Kidney epithelial cell (primary cell): ENCODE measurements at regions not wholly inside any gene's neighbourhood (a gene's known extent, or its start where the extent isn't known, plus 50 kb on each side); places are given as distances from the start of the nearest gene placed in this dataset.

ENCODE experiments used
- DNase-seq: peaks from one replicate; pipeline ENCODE4 v3.0.0-alpha.2; 2010; ENCODE audit warnings: low read depth
- H3K27me3 ChIP-seq: 2 replicates; pipeline ENCODE4 v1.6.0; 2011; ENCODE audit warnings: low read length; ENCODE audit not compliant: control insufficient read depth, insufficient read depth
- H3K36me3 ChIP-seq: 2 replicates; pipeline ENCODE4 v1.5.1; 2011; ENCODE audit warnings: low read length; ENCODE audit not compliant: control insufficient read depth, insufficient read depth
- H3K4me3 ChIP-seq: 2 replicates; pipeline ENCODE4 v1.5.1; 2011; ENCODE audit warnings: low read depth, mild to moderate bottlenecking, control low read depth, low read length
- CTCF ChIP-seq: IDR thresholded peaks from 2 replicates; pipeline ENCODE4 v1.5.1; 2011; ENCODE audit warnings: mild to moderate bottlenecking, moderate library complexity, low read length, control low read depth, inconsistent platforms; ENCODE audit not compliant: insufficient read depth, poor library complexity, severe bottlenecking

DNA sequence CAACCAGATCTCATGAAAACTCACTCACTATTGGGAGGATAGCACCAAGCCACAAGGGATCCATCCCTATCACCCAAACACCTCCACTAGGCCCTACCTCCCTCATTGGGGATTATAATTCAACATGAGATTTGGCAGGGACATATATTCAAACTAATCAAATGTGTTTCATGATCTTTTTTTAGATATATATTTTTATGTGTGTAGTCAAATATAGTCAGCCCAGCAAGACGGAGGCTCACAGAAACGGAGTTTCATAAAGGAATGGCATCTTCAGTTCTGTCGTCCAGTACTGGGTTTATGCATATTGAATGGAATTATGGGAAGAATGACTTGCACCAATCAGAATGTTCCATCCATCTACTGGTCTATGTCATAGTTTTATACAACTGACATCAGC is 343.3 kb upstream of the KAZN start:
- DNase-seq: no peak
- H3K27me3 ChIP-seq: no peaks in the 10 kb centered on the region
- H3K36me3 ChIP-seq: no peaks in the 10 kb centered on the region
- no peak overlapping the region for H3K4me3 ChIP-seq
- TF ChIP-seq CTCF: no peak

GRCh38 chr1:14255711-14256110 is 342.8 kb upstream of the KAZN start:
- Histone ChIP-seq H3K27me3 (no peaks in the 10 kb centered on the region), H3K36me3 (no peaks in the 10 kb centered on the region), H3K4me3 (no peak overlapping the region)
- DNase-seq: no peak
- no peak for TF ChIP-seq CTCF

DNA sequence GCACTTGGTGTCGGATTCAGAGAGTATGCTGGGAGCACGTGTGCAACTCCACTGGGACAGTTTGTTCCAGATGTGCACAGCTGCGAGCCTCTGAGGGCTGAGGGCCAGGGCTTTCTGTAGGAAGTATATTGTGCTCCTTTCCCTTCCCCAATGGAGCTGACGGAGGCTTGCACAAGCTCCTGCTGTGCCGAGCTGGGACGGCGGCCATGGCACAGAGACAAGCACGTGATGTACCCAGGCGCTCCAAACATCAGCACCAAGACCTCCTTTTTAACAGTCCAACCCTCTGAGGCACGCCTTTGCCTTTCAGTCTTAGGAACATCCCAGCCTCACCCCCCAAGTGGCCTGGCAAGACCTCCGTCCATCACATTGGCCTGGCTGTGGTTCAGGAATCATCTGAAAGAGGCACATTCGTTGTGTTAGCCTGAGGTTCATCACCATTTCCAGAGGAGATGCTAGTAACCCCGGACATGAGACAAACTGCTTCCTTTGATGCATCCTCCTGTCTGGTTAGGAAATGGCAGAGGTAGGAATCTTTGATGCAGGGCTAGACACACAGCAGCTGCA is 339.2 kb upstream of the KAZN start:
- DNase-seq: no peak
- H3K27me3 ChIP-seq: no peaks in the 10 kb centered on the region
- TF ChIP-seq CTCF: no peak
- H3K4me3 ChIP-seq: no peak overlapping the region
- H3K36me3 ChIP-seq: no peaks in the 10 kb centered on the region

- TF ChIP-seq CTCF: no peak
These were observed 338.0 kb upstream of the KAZN start for GRCh38 chr1:14260480-14260879.

GRCh38 chr1:14261395-14261794 is 337.1 kb upstream of the KAZN start:
- TF ChIP-seq CTCF: no peak
- Histone ChIP-seq H3K36me3 (no peaks in the 10 kb centered on the region), H3K27me3 (no peaks in the 10 kb centered on the region), H3K4me3 (no peak overlapping the region)
- DNase-seq: no peak

More at GRCh38 chr1:14260480-14260879, 338.0 kb upstream of the KAZN start:
- Histone ChIP-seq H3K4me3 (no peak overlapping the region), H3K36me3 (no peaks in the 10 kb centered on the region), H3K27me3 (no peaks in the 10 kb centered on the region)
- DNase-seq: no peak

- TF ChIP-seq CTCF: no peak
- Histone ChIP-seq H3K36me3 (no peaks in the 10 kb centered on the region), H3K27me3 (no peaks in the 10 kb centered on the region), H3K4me3 (no peak overlapping the region)
- DNase-seq: no peak
These were observed 335.8 kb upstream of the KAZN start for GRCh38 chr1:14262637-14263036.
